Stimulated activated CD4-positive, alpha-beta T cell treated with anti-CD3 and anti-CD28 coated beads, Interleukin-4, amount 100 ng/mL, for 24 hours (primary cell): ENCODE measurements at regions not wholly inside any gene's neighbourhood (a gene's known extent, or its start where the extent isn't known, plus 50 kb on each side); places are given as distances from the start of the nearest gene placed in this dataset.
"Not testable (repeated sequence)": the region's sequence is repeated elsewhere in the genome, so short reads cannot be mapped to it uniquely, and the experiment has no call there.

Experiments
- DNase-seq: peaks from one replicate; pipeline ENCODE4 v3.0.0-alpha.2; 2020

- no peak for DNase-seq
Measured at GRCh38 chr2:159880729-159881128, 82.7 kb upstream of the CD302 start.

DNA sequence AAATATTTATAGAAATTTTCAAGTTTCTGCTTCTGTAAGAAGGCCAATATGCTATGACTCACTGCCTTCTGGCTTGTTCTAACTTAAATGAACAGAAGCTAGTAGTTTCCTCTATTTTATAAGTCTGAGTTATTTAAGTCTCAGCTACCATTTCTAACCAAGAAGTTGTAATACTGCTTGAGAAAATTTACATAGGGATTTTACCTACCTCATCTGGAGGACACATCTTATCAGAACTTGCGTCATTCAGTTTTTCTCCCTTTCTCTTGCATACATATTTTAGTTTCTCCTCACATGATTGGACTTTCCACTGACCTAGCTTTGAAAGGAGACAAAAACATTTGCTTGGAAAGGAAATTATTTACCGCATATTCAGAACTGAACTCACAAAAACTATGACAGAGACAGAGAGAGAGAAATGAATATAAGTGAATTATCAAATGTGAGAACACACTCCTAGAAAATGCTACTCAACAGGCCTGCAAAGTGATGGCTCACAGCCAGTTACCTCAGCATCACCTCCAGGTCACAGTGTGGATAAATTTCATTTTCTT is 81.1 kb upstream of the CD302 start:
- DNase-seq = peak; percentile 43

- DNase-seq = no peak
Measured at GRCh38 chr2:159875083-159875482, 77.1 kb upstream of the CD302 start.

DNA sequence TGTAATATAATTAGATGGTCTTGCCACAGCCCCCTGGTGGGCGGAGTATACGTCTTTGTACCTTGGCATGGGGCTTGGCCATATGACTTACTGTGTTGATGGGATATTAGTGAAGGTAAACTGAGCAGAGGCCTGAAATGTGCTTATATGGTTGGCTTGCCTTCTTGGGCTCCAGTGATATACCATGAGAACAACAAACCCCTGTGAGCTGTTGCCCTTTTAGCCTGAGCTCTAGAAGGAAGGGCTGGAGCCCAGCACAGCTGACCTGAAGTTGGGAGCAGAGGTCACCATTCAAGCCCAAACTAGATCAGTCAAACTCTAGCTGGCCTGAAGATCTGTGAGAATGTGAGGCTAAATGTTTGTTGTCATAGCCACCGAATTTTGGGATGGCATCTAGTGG is 75.2 kb upstream of the CD302 start:
- no peak for DNase-seq

DNA sequence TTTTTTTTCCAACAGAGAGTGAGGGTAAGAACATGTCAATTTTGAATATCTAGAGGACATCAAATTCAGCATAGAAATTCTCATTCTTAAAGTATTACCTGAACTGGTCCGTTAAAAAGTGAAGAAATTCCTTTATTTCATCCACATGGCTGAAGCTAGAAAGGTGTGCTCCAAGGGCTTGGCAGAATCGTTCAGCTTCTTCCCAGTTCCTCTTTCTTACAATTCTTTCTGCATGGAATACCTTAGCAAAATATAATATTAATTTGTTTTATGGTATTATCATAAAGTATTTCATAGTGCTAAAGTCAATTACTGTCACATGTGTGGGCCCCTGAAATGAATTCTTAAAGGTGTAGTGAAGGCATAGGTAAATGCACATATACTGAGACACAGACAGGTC is 74.3 kb upstream of the CD302 start:
- no peak for DNase-seq

DNA sequence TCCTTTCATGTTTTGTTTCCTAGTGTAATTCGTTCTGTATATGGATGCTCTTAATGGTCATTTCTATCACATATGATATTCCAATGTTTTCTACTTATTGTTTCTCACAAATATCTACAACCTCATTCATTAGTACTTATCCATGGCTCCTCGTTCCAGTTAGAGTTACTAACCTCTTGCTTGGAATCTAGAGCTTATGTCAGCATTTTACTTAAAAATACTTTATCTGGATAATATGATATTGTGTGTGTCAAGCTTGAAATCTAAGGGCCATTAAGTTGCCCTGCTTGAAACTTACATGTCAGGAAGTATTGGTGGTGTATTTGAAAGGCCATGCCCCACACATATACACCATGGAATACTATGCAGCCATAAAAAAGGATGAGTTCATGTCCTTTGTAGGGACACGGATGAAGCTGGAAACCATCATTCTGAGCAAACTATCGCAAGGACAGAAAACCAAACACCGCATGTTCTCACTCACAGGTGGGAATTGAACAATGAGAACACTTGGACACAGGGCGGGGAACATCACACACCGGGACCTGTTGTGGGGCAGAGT is 70.7 kb upstream of the CD302 start:
- DNase-seq = not testable (repeated sequence)

GRCh38 chr2:159867567-159868361 is 69.8 kb upstream of the CD302 start:
- DNase-seq = no peak

DNA sequence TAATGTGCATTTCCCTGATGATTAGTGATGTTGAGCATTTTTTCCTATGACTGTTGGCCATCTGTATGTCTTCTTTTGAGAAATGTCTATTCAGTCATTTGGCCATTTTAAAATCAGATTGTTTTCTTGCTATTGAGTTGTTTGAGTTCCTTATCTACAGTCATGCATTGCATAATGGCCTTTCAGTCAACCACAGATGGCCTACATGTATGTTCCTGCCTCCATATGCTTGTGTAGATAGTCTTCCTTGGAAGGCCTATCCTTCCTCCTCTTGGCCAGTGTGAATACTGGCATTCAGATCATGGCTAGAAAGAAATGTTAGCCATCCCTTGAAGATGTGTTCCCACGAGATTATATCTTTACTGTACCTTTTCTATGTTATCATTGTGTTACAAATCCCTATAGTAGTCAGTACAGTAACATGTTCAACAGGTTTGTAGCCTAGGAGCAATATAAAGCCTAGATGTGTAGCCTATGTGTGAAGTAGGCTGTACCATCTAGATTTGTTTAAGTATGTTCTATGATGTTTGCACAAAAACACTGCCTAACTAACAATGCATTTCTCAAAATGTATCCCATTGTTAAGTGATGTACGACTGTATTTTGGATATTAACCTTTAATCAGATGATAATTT is 65.6 kb upstream of the CD302 start:
- no peak for DNase-seq

GRCh38 chr2:159860581-159861310 is 62.7 kb upstream of the CD302 start:
- no peak for DNase-seq

- DNase-seq = no peak
Measured at GRCh38 chr2:159859583-159859982, 61.6 kb upstream of the CD302 start.

DNA sequence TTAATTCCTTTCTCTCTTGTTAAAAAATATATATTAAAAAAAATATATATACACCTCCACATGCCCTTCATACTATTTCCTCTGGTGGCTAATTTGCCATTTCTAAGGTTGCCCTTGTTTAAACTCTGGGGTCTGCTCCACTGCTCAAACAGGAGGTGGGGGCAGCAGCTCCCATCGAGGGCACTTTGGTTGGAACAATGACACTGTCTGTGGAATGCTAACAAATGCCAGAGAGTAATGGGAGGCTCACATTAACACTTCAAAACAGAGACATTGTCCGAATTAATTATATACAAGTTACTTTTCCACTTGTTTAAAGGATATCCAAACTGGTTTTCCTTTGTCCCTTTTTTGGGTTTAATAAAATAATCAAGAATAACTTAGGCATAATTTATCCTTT is 58.8 kb upstream of the CD302 start:
- no peak for DNase-seq

DNA sequence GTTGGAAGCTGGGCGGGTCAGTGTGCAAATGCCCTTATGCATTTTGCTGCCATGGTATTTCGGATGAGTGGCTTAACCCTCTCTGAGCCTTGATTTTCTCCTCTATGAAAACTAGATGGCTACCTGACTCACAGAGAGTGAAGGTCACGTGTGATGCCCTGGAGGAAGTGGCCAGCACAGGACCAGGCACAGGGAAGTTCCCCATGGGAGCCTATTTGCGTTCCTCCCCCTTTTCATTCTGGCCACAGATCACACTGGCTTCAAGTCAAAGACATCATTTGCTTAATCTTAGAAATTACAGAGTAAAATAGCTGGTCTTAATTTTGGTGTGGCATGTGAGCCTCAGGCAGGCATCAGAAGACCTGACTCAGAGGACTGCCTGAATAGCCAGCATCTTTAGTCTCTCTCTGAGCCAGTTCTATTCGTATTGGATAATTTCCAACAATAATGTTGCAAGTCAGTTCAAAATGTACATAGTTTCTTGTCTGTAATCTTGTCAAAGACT is 57.6 kb upstream of the CD302 start:
- DNase-seq = no peak

- DNase-seq = no peak
Measured at GRCh38 chr2:159855143-159855542, 57.1 kb upstream of the CD302 start.

DNA sequence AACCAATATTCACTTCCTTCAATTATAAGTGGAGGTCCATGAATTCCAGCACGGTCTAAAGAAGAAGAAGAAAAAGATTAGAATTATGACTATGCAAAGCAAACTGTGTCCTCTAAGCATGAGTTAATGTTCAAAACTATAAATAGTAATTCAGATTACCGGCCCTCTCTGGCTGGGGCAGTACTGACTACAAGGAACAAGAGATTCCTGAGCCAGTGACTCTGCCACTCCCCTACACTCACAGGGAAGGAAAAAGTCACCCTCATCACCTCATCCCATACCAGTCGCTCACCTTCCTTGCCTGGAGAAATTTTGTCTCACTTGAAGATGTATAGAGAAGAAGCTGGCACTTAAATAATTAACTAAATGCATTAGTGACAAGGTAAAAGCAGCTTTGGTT is 56.5 kb upstream of the CD302 start:
- no peak for DNase-seq

GRCh38 chr2:159853101-159853500 is 55.1 kb upstream of the CD302 start:
- DNase-seq = no peak

DNA sequence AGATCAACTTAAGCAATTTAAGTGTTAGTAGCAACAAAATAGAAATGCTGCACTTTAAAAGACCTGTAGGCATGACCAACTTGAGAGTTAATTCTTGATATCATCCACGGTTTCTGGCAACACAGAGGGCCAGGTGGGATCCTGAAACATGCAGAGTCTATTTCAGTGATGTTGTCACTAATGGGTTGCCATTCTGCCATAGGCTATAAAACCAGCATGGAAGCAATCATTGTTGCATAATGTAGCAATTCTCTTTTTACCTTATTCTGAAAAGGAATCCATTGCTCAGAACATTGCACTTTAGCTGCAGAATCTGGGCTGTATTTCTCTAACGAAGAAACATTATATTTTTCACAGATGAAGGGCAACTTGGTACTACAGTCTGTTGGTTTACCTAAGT is 53.9 kb upstream of the CD302 start:
- no peak for DNase-seq

GRCh38 chr2:159850789-159851188 is 52.8 kb upstream of the CD302 start:
- DNase-seq = no peak

DNA sequence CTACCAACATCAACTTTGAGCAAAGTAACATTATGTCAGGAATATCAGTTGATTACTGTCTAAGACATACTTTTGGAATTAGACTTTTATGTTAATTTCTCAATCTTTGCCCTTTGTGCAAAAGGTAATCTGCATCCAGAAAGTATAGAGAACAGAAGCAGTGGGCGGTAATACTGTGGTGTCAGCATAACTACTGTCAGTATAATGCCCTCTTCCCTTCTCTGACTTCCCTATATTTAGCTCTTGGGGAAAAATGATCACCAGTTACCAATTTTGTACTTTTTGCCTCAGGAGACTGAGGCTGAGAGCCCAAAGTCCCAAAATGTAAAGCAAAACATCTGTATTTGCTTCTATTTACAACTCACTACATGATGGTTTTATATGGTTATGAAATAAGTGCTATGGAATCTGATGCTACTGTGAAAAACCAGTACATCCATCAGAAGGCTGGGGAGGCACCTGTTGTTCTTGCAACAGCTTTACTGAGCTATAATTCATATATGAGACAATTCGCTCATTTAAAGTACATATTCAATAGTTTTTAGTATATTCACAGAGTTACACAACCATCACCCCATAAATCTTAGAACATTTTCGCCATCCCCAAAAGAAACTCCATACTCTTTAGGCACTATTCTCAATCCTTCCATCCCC is 51.3 kb upstream of the CD302 start:
- DNase-seq = no peak
